ENCODE measurements at regions not wholly inside any gene's neighbourhood (a gene's known extent, or its start where the extent isn't known, plus 50 kb on each side); places are given as distances from the start of the nearest gene placed in this dataset.
A peak's percentile ranks its signal among the peaks of the same experiment; 100 is the strongest.
"Not testable (repeated sequence)": the region's sequence is repeated elsewhere in the genome, so short reads cannot be mapped to it uniquely, and the experiment has no call there.

DNA sequence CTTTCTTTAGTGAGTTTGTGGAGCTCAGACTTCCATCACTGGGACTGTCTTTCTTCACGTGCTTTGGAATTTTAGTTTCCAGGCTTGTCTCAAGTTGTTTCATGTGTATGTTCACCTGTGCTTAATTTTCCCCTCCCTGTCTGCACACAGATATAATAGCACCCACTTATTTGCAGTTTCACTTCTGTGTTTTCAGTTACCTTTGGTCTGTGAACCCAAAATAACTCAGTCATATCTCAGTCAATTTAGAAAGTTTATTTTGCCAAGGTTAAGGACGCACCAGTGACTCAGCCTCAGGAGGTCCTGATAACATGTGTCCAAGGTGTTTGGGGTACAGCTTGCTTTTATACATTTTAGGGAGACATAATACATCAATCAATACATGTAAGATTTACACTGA is 330.4 kb downstream of the ICE1 start:
- Mint-ChIP-seq H3K36me3 (ENCODE audit: insufficient read depth in 2 of 2) (no peaks in the 10 kb centered on the region), H3K4me1 (ENCODE audit: low read depth) (no peaks in the 10 kb centered on the region), H3K27ac (no peak overlapping the region), H3K4me3 (no peak overlapping the region), H3K27me3 (ENCODE audit: low read depth) (no peaks in the 10 kb centered on the region), H3K9me3 (no peaks in the 10 kb centered on the region)
- DNase-seq (no peak), ATAC-seq (replicated peaks in 1 of 2) (no peak)

DNA sequence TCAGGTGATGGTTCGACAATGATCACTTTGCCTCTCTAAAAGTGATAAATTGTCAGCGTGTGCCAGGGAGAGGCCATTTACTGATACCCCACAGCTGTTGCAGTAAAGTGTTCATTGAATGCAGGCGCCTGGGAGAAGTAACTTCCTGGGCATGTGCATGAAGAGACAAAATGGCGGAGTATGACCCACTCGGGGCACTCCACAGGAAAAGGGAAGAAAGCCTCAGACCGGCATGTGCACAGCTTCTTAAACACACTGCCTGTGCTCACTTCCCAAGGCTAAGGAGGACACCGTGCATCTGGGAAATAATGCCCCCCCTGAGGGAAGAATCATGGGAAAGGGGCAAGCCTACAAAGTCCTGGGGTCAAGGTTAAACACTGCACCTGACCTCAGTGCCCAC is 329.5 kb downstream of the ICE1 start:
- no peaks in the 10 kb centered on the region for H3K36me3 Mint-ChIP-seq (ENCODE audit: insufficient read depth in 2 of 2)
- ATAC-seq (replicated peaks in 1 of 2) (no peak), DNase-seq (no peak)
- no peak overlapping the region for H3K27ac Mint-ChIP-seq
- H3K27me3 Mint-ChIP-seq (ENCODE audit: low read depth): no peaks in the 10 kb centered on the region
- H3K9me3 Mint-ChIP-seq: peaks cover 0 to under 1% of the 10 kb centered on the region in 2 donors
- H3K4me1 Mint-ChIP-seq (ENCODE audit: low read depth): no peaks in the 10 kb centered on the region
- H3K4me3 Mint-ChIP-seq: no peak overlapping the region

DNA sequence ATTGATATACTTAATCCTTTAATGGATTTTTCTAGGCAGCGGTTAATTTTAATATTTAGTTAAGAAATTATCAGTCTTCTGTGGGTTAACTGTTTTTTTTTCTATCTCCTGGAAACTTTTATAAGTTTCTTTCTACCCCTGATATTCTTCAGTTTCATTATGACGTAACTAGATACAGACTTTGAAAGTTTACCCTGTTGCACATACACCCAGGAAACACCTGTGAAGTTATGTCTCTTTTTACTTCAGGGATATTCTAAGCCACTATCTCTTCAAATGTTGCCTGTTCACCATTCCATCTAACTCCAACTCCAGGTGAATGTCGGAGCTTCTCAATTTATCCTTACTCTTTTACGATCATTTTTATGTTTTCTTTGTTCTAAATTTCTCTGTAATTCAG is 329.0 kb downstream of the ICE1 start:
- Mint-ChIP-seq H3K4me1 (ENCODE audit: low read depth) (no peaks in the 10 kb centered on the region), H3K36me3 (ENCODE audit: insufficient read depth in 2 of 2) (peaks cover 0 to 1% of the 10 kb centered on the region in 2 donors), H3K27me3 (ENCODE audit: low read depth) (no peaks in the 10 kb centered on the region), H3K4me3 (no peak overlapping the region), H3K9me3 (peaks cover 2 to 4% of the 10 kb centered on the region in 2 donors), H3K27ac (no peak overlapping the region)
- ATAC-seq (replicated peaks in 1 of 2): no peak
- DNase-seq: no peak

DNA sequence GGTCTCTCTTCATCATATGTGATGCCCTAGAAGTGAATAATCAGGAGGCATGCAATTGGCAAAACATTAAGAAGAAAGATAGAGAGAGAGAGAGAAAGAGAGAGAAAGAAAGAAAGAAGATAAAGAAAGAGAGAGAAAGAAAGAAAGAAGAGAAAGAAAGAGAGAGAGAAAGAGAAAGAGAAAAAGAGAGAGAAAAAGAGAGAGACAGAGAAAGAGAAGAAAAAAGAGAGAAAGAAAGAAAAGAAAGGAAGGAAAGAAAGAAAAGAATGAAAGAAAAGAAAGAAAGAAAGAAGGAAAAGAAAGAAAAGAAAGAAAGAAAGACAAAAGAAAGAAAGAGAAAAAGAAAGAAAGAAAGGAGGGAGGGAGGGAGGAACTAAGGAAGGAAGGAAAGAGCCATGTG is 318.9 kb downstream of the ICE1 start:
- H3K27ac Mint-ChIP-seq: peak overlapping the region; percentile 25
- no peaks in the 10 kb centered on the region for H3K27me3 Mint-ChIP-seq (ENCODE audit: low read depth)
- H3K4me1 Mint-ChIP-seq (ENCODE audit: low read depth): no peaks in the 10 kb centered on the region
- no peak overlapping the region for H3K4me3 Mint-ChIP-seq
- H3K36me3 Mint-ChIP-seq (ENCODE audit: insufficient read depth in 2 of 2): peaks cover 0 to 2% of the 10 kb centered on the region in 2 donors
- ATAC-seq (replicated peaks in 1 of 2): no peak
- no peak for DNase-seq
- peaks cover 10 to 17% of the 10 kb centered on the region in 2 donors for H3K9me3 Mint-ChIP-seq

DNA sequence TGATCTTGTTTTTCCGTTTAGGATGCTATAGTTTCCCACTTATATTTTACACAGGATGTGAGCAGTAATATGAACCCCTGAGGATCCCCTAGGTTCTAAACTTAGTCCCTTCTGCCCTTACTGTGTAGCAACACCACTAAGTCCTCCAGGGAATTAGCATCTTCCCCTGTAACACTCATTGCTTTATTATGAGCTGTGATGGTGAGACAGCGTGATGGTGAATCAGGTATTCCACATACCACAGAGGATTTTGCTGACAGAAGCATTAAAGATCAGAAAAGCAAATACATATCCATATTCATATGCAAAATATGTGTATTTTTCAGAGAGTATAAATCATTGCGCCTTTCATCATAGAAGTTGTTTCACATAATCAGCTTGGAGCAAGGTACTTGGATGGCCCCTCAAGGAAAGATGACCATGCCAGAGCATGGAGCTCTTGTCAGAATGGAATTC is 317.0 kb downstream of the ICE1 start:
- Mint-ChIP-seq H3K4me3 (no peak overlapping the region), H3K27me3 (ENCODE audit: low read depth) (peaks cover 16% of the 10 kb centered on the region), H3K9me3 (peaks cover 4 to 8% of the 10 kb centered on the region in 2 donors), H3K27ac (no peak overlapping the region), H3K4me1 (ENCODE audit: low read depth) (no peaks in the 10 kb centered on the region), H3K36me3 (ENCODE audit: insufficient read depth in 2 of 2) (no peaks in the 10 kb centered on the region)
- ATAC-seq (replicated peaks in 1 of 2): no peak
- no peak for DNase-seq

DNA sequence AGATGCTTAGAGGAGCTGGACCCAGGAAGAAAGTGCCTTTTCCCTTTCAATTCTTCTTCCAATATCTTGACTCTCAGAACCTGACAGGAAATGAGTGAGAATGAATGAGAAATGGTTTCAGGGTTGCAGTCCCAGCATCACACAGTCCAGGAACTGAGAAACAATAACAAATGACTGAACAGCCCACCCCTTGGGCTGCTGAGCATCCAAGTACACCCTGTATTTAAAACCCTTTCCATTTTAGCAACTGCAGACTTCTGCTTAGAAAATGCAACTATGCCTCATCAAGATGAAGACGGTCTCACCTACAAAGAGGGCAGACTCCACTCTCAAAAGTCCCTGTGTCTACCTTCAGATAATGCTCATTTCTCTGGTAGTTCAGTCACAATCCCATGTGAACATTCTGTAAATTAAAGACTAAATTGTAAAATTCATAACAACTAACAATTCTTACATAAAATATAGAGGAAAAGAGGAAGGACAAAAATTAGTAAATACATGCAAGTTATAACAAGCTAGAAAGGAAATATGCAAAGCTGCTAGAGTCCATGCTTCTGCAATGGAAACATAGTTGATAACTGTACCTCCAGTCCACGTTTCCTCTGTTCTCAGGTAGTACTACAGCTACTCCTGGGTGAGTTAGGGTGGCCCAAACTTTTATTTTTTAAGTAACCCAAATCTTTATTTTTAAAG is 316.5 kb downstream of the ICE1 start:
- no peak for DNase-seq
- peaks cover 16% of the 10 kb centered on the region for H3K27me3 Mint-ChIP-seq (ENCODE audit: low read depth)
- no peak for ATAC-seq (replicated peaks in 1 of 2)
- peaks cover 3 to 6% of the 10 kb centered on the region in 2 donors for H3K9me3 Mint-ChIP-seq
- H3K4me1 Mint-ChIP-seq (ENCODE audit: low read depth): no peaks in the 10 kb centered on the region
- H3K27ac Mint-ChIP-seq: no peak overlapping the region
- no peak overlapping the region for H3K4me3 Mint-ChIP-seq
- no peaks in the 10 kb centered on the region for H3K36me3 Mint-ChIP-seq (ENCODE audit: insufficient read depth in 2 of 2)

DNA sequence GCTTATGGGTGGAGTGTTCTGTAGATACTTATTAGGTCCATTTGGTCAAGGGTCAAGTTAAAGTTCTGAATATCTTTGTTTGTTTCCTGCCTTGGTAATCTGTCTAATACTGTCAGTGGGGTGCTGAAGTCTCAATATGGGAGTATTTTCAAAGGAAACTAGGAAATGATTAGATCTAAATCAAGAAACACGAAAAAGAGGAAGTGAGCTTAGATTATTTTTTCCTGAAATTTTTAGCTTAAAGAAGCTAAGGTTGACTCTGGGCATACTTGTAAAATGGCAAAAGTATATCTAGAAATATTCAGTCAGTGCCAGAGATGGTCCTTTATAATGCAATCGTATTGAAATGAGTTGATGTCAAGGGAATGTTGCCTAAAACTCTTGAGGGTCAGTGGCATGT is 313.5 kb downstream of the ICE1 start:
- H3K27ac Mint-ChIP-seq: no peak overlapping the region
- H3K36me3 Mint-ChIP-seq (ENCODE audit: insufficient read depth in 2 of 2): no peaks in the 10 kb centered on the region
- H3K27me3 Mint-ChIP-seq (ENCODE audit: low read depth): peaks cover 16% of the 10 kb centered on the region
- no peak overlapping the region for H3K4me3 Mint-ChIP-seq
- H3K4me1 Mint-ChIP-seq (ENCODE audit: low read depth): no peaks in the 10 kb centered on the region
- DNase-seq (no peak), ATAC-seq (replicated peaks in 1 of 2) (no peak)
- peaks cover 2% of the 10 kb centered on the region in 2 donors for H3K9me3 Mint-ChIP-seq

DNA sequence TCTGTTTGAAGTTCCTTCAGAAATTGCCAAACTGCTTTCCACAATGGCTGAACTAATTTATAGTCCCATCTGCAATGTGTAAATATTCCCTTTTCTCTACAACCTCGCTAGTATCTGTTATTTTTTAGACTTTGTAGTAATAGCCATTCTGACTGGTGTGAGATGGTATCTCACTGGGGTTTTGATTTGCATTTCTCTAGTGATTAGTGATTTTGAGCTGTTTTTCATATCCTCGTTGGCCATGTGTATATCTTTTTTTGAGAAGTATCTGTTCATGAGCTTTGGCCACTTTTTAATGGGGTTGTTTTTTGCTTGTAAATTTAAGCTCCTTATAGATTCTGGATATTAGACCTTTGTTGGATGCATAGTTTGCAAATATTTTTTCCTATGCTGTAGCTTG is 310.6 kb downstream of the ICE1 start:
- H3K27ac Mint-ChIP-seq; ATAC-seq (replicated peaks in 1 of 2); H3K4me3 Mint-ChIP-seq; H3K9me3 Mint-ChIP-seq; H3K36me3 Mint-ChIP-seq (ENCODE audit: insufficient read depth in 2 of 2); DNase-seq; H3K4me1 Mint-ChIP-seq (ENCODE audit: low read depth): not testable (repeated sequence)
- H3K27me3 Mint-ChIP-seq (ENCODE audit: low read depth): peaks cover 21% of the 10 kb centered on the region

DNA sequence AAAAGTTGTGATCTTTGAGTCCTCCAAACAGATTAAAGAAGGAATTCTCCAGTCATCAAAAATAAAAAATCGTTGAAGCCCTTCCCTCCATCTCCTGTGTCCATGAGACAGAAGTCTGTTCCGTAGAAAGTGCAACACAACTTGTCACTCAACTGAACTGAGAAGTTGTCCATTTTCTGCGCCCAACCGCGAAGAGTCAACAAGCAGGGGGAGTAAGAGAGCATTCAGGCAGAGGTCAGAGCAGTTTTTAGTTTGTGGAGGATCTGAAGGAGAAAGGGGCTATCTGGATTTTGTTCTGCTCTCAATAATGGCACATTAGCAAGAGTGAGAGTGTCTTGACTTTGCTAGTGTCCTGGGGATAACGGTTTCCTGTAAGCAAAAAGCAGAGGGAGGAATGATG is 303.9 kb downstream of the ICE1 start:
- no peak overlapping the region for H3K4me3 Mint-ChIP-seq
- H3K9me3 Mint-ChIP-seq: no peaks in the 10 kb centered on the region
- DNase-seq: no peak
- no peaks in the 10 kb centered on the region for H3K36me3 Mint-ChIP-seq (ENCODE audit: insufficient read depth in 2 of 2)
- peaks cover 13% of the 10 kb centered on the region for H3K27me3 Mint-ChIP-seq (ENCODE audit: low read depth)
- H3K4me1 Mint-ChIP-seq (ENCODE audit: low read depth): no peaks in the 10 kb centered on the region
- no peak overlapping the region for H3K27ac Mint-ChIP-seq
- no peak for ATAC-seq (replicated peaks in 1 of 2)

DNA sequence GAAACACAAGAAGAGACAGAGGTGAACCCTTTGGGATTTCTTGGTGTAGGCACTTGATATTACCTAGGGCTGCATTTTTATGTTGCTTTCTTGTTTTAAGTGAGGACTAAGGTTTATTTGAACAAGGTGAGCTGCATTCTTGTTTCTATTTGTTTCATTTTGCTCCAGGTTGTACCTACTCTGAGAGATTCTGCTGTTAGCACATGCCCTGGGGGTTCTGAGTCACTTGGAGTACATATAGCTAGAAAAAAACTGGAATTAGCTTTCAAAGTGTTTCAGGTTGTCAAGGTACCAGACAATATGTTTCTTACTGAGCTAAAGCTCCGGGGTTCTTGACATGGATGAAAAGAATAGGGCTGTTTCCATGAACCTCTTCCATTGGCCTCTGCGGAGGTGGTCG is 299.4 kb downstream of the ICE1 start:
- H3K9me3 Mint-ChIP-seq: no peaks in the 10 kb centered on the region
- peaks cover 8% of the 10 kb centered on the region for H3K27me3 Mint-ChIP-seq (ENCODE audit: low read depth)
- H3K27ac Mint-ChIP-seq: no peak overlapping the region
- no peaks in the 10 kb centered on the region for H3K36me3 Mint-ChIP-seq (ENCODE audit: insufficient read depth in 2 of 2)
- ATAC-seq (replicated peaks in 1 of 2) (no peak), DNase-seq (no peak)
- no peaks in the 10 kb centered on the region for H3K4me1 Mint-ChIP-seq (ENCODE audit: low read depth)
- no peak overlapping the region for H3K4me3 Mint-ChIP-seq

DNA sequence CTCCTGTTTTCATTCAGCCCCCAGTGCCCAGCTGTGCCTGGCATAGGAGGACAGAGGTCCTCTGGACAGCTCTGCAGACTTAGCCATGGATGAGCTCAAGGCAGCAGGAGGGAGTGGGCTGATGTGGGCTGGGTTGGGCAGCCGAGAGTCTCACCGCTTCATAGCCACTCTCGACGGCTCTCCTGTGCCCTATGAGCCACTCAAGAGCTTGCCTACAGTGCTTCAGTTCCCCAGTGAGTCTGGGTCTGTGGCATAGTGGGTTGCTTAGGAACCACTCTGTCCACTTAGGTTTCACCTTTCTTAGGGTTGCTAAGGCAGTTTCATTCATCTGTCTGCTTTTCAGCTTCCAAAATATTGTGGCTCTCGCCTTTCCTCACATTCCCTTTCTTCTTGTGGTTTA is 296.8 kb downstream of the ICE1 start:
- H3K4me3 Mint-ChIP-seq: no peak overlapping the region
- no peaks in the 10 kb centered on the region for H3K4me1 Mint-ChIP-seq (ENCODE audit: low read depth)
- H3K27me3 Mint-ChIP-seq (ENCODE audit: low read depth): peaks cover 7% of the 10 kb centered on the region
- DNase-seq: no peak
- ATAC-seq (replicated peaks in 1 of 2): no peak
- H3K36me3 Mint-ChIP-seq (ENCODE audit: insufficient read depth in 2 of 2): peaks cover 0 to 1% of the 10 kb centered on the region in 2 donors
- H3K27ac Mint-ChIP-seq: no peak overlapping the region
- no peaks in the 10 kb centered on the region for H3K9me3 Mint-ChIP-seq

DNA sequence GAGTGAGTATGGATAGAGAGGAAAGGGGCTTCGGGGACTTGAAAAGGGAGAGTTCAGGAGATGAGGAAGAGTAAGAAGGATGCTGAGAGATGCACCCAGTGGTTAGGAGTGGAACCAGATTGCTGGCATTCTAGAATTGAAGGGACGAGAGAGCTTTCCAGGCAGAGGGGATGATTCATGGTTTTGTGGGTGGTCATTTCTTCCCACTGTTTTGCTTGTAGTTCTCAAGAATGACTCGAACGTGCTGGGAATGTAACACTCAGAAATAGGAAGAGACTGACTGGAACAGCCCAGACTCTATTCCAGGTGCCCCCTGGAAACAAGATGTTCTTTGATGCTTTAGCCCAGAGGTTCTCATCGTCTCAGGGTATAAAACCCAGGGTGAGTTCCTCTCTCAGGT is 294.2 kb downstream of the ICE1 start:
- ATAC-seq (replicated peaks in 1 of 2) (no peak), DNase-seq (no peak)
- Mint-ChIP-seq H3K4me3 (no peak overlapping the region), H3K4me1 (ENCODE audit: low read depth) (no peaks in the 10 kb centered on the region), H3K36me3 (ENCODE audit: insufficient read depth in 2 of 2) (peaks cover 0 to 1% of the 10 kb centered on the region in 2 donors), H3K27ac (no peak overlapping the region), H3K9me3 (no peaks in the 10 kb centered on the region), H3K27me3 (ENCODE audit: low read depth) (peaks cover 7% of the 10 kb centered on the region)

DNA sequence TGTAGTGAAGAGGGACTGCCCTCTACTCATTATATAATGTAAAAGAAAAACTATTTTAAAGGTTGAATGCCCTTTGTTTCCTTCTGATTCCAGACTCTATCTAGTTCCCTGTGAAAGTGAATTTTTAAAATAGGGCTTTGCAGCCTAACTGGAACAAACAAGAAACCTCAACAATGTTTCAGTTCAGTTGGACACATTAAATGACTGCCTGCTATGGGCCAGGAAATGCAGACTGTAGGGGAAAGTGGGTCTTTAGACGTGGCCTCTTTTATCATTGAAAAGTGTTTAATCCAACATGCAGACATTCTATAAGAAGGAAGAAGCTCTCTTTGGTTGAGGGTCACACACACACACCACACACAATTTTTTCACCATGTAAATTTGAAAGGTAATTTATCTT is 289.1 kb downstream of the ICE1 start:
- no peaks in the 10 kb centered on the region for H3K9me3 Mint-ChIP-seq
- H3K27ac Mint-ChIP-seq: no peak overlapping the region
- H3K4me3 Mint-ChIP-seq: no peak overlapping the region
- peaks cover 0 to 1% of the 10 kb centered on the region in 2 donors for H3K36me3 Mint-ChIP-seq (ENCODE audit: insufficient read depth in 2 of 2)
- no peak for DNase-seq
- H3K27me3 Mint-ChIP-seq (ENCODE audit: low read depth): peaks cover 19% of the 10 kb centered on the region
- no peaks in the 10 kb centered on the region for H3K4me1 Mint-ChIP-seq (ENCODE audit: low read depth)
- ATAC-seq (replicated peaks in 1 of 2): no peak

DNA sequence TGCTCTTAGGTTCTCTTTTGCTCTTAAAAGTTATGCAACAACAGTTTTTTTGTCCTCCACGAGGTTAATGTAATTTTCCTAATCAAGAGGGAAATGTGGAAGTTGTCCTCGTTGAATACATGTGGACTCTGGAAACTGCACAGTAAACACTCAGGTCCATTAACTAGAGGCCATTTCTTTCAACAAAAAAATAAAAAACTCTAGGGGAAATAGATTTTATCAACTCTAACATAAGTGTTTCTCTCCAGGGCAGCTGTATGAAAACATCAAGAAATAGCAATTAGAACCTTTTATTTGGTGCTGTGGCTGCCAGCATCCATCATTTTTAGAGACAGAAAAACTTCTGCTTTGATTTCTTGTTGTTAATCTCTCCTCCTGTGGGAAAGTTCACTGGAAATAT is 288.6 kb downstream of the ICE1 start:
- no peak overlapping the region for H3K4me3 Mint-ChIP-seq
- H3K36me3 Mint-ChIP-seq (ENCODE audit: insufficient read depth in 2 of 2): no peaks in the 10 kb centered on the region
- H3K4me1 Mint-ChIP-seq (ENCODE audit: low read depth): no peaks in the 10 kb centered on the region
- H3K27ac Mint-ChIP-seq: no peak overlapping the region
- H3K9me3 Mint-ChIP-seq: no peaks in the 10 kb centered on the region
- DNase-seq: no peak
- peaks cover 18% of the 10 kb centered on the region for H3K27me3 Mint-ChIP-seq (ENCODE audit: low read depth)
- ATAC-seq (replicated peaks in 1 of 2): no peak

Data from activated T-cell treated with anti-CD3 and anti-CD28 coated beads, Interleukin-2, amount 50 U/mL, for 72 hours (primary cell).